ENCODE measurements at regions not wholly inside any gene's neighbourhood (a gene's known extent, or its start where the extent isn't known, plus 50 kb on each side); places are given as distances from the start of the nearest gene placed in this dataset.

DNA sequence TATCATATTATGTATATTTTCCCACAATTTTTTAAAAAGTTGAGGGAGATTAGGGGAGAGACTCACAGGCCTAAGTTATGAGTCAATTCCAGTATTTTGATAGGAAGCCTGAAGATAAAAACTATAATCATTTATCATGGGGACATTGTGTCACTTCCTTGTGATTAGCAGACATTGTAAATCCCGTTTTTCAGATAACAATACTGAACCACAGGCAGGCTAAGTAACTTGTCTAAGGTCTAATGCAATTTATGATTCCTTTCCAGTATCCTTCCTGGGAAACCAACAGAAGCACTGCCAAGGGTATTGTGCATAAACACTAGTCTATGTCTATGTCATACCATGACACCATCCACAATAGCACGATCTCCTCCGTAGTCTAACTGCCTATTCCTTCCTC, 235.2 kb upstream of the PIK3C3 start:
- TF ChIP-seq TAF1 (IDR thresholded peaks at IDR 0.05; ENCODE audit: borderline replicate concordance, insufficient read depth, low read length) (no peak), SIN3A (IDR thresholded peaks at IDR 0.05; ENCODE audit: borderline replicate concordance, insufficient read depth, low read length) (no peak), FOXP2 (optimal IDR thresholded peaks at IDR 0.05; ENCODE audit: borderline replicate concordance, extremely low read depth, extremely low read length, insufficient read depth) (no peak), POLR2AphosphoS5 (IDR thresholded peaks at IDR 0.05; ENCODE audit: low read depth, low read length) (no peak)
- TF ChIP-seq, protein P1, sequence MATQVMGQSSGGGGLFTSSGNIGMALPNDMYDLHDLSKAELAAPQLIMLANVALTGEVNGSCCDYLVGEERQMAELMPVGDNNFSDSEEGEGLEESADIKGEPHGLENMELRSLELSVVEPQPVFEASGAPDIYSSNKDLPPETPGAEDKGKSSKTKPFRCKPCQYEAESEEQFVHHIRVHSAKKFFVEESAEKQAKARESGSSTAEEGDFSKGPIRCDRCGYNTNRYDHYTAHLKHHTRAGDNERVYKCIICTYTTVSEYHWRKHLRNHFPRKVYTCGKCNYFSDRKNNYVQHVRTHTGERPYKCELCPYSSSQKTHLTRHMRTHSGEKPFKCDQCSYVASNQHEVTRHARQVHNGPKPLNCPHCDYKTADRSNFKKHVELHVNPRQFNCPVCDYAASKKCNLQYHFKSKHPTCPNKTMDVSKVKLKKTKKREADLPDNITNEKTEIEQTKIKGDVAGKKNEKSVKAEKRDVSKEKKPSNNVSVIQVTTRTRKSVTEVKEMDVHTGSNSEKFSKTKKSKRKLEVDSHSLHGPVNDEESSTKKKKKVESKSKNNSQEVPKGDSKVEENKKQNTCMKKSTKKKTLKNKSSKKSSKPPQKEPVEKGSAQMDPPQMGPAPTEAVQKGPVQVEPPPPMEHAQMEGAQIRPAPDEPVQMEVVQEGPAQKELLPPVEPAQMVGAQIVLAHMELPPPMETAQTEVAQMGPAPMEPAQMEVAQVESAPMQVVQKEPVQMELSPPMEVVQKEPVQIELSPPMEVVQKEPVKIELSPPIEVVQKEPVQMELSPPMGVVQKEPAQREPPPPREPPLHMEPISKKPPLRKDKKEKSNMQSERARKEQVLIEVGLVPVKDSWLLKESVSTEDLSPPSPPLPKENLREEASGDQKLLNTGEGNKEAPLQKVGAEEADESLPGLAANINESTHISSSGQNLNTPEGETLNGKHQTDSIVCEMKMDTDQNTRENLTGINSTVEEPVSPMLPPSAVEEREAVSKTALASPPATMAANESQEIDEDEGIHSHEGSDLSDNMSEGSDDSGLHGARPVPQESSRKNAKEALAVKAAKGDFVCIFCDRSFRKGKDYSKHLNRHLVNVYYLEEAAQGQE (IDR thresholded peaks at IDR 0.05; ENCODE audit: insufficient read depth in 1 of 2, low read depth in 2 of 2, low read length in 2 of 2), result no peak

DNA sequence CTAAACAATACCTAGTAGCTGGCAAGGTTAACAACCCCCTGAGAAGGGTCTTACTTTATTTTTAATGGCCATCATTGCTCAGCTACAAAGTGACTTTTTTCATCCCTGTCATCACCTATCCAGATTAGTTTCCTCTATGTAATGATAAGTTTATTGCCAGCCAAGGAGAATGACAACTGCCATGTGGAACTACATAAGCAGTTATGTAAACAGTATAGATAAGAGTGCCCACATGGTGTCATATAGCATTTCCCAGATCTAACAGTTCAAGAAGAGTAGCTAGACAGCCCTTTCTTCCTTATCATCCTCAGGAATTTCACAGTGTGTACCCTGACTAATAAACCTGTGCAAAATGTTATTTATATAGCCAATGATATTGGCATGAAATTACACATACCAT, 240.2 kb upstream of the PIK3C3 start:
- TF ChIP-seq SIN3A (IDR thresholded peaks at IDR 0.05; ENCODE audit: borderline replicate concordance, insufficient read depth, low read length), result no peak
- TF ChIP-seq, protein P1 (IDR thresholded peaks at IDR 0.05; ENCODE audit: insufficient read depth in 1 of 2, low read depth in 2 of 2, low read length in 2 of 2), result no peak
- TF ChIP-seq FOXP2 (optimal IDR thresholded peaks at IDR 0.05; ENCODE audit: borderline replicate concordance, extremely low read depth, extremely low read length, insufficient read depth), result no peak
- TF ChIP-seq TAF1 (IDR thresholded peaks at IDR 0.05; ENCODE audit: borderline replicate concordance, insufficient read depth, low read length), result no peak
- TF ChIP-seq POLR2AphosphoS5 (IDR thresholded peaks at IDR 0.05; ENCODE audit: low read depth, low read length), result no peak

DNA sequence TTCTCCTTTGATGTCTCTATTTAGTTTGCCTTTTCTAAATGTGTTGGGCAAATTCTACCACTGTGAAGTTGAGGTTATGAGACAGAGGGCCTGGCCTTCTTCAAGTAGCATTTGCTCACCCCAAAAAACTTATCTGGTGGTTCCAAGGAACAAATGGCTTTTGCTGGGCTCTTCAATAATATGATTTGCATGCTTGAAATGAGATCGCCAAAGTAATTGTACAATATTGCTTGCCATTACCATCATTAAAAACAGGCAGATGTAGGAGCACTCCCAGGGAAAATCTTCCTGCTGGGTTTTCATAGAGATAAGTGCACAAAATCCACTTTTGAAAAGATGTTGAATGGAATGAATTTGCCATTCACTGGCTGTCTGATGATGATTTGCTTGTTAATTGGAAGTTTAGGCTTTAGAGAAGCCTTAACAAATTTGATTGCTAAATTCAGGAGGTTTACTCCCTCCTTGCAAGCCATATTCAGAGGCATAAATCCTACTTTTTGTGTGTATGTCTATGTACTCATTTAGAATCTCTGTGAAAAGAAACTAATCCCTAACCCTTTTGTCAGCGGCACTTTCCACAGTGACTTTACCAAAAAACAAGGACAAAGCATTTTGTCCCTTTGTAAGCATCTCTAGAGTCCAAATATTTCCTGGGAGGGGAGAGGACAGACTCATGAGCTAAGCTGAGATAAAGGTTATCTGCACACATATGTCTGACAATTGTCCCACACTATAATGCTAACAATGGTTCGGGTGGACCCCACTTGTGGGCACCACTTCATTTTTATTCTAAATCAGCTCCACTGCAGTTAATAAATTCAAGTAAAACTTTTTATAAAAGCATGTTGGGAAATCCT, 240.8 kb upstream of the PIK3C3 start:
- TF ChIP-seq SIN3A (IDR thresholded peaks at IDR 0.05; ENCODE audit: borderline replicate concordance, insufficient read depth, low read length), result no peak
- no peak for TF ChIP-seq TAF1 (IDR thresholded peaks at IDR 0.05; ENCODE audit: borderline replicate concordance, insufficient read depth, low read length)
- TF ChIP-seq FOXP2 (optimal IDR thresholded peaks at IDR 0.05; ENCODE audit: borderline replicate concordance, extremely low read depth, extremely low read length, insufficient read depth), result no peak
- TF ChIP-seq, protein P1 (IDR thresholded peaks at IDR 0.05; ENCODE audit: insufficient read depth in 1 of 2, low read depth in 2 of 2, low read length in 2 of 2), result no peak
- TF ChIP-seq POLR2AphosphoS5 (IDR thresholded peaks at IDR 0.05; ENCODE audit: low read depth, low read length), result no peak

DNA sequence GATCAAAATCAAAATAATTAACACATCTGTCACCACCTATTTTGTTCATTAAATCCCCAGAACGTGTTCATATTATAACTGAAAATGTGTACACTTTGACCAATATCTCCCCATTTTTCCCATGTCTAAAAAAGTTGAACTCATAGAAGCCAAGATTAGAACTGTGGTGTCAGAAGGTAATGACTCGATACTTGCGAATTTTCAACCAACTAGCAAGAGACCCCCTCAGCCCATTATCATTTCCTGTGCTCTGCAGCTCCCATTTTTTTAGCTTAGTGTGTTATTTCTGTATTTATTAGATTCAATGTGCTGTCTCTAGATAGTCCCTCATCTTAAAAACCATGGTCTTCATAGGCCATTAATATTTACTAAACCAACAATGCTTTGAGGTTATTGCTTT, 248.7 kb upstream of the PIK3C3 start:
- TF ChIP-seq POLR2AphosphoS5 (IDR thresholded peaks at IDR 0.05; ENCODE audit: low read depth, low read length), result no peak
- no peak for TF ChIP-seq TAF1 (IDR thresholded peaks at IDR 0.05; ENCODE audit: borderline replicate concordance, insufficient read depth, low read length)
- TF ChIP-seq, protein P1 (IDR thresholded peaks at IDR 0.05; ENCODE audit: insufficient read depth in 1 of 2, low read depth in 2 of 2, low read length in 2 of 2), result no peak
- TF ChIP-seq SIN3A (IDR thresholded peaks at IDR 0.05; ENCODE audit: borderline replicate concordance, insufficient read depth, low read length), result no peak
- no peak for TF ChIP-seq FOXP2 (optimal IDR thresholded peaks at IDR 0.05; ENCODE audit: borderline replicate concordance, extremely low read depth, extremely low read length, insufficient read depth)

Measured in PFSK-1 (cell line).